ENCODE measurements at regions not wholly inside any gene's neighbourhood (a gene's known extent, or its start where the extent isn't known, plus 50 kb on each side); places are given as distances from the start of the nearest gene placed in this dataset.
A peak's percentile ranks its signal among the peaks of the same experiment; 100 is the strongest.

GRCh38 chr12:19988001-19988400, 380.3 kb upstream of the PDE3A start (continued):
- TF ChIP-seq REST (IDR thresholded peaks at IDR 0.05) (no peak), JUND (IDR thresholded peaks at IDR 0.05) (no peak), TAF1 (conservative IDR thresholded peaks at IDR 0.05) (no peak), HNF4G (IDR thresholded peaks at IDR 0.05) (no peak), FOXA1 (IDR thresholded peaks at IDR 0.05) (no peak), RAD21 (IDR thresholded peaks at IDR 0.05) (no peak), MAX (IDR thresholded peaks at IDR 0.05) (no peak), EGR1 (IDR thresholded peaks at IDR 0.05; ENCODE audit: low read depth in 2 of 2) (no peak), HNF4A (conservative IDR thresholded peaks at IDR 0.05) (no peak), CTCF (IDR thresholded peaks at IDR 0.05; ENCODE audit: low read depth, low read length, missing input control) (no peak)

DNA sequence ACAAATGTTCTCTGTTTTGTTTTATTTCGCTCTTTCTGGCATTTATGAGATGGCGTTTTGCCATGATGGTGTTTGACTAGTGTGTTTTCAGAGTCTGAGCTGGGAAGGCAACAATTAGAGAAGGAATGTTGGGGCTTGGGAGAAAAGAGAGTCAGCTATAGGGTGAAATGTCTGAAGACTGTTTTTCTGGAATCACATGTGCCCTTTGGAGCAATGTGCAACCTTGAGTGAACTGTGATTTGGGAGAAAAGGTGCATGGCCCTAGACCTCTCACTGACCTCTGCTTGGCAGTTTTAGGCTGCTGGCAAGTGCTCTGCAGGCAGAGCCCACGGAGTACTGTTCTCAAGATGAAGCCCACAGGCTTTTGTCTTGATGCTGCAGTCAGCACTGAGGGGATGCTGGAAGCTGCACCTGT, 379.9 kb upstream of the PDE3A start:
- WGBS: 18% methylated on average over 3 of the region's 3 CpGs
- no peak for DNase-seq (ENCODE audit: low spot score)
- no peaks in the 10 kb centered on the region for H3K27me3 ChIP-seq (ENCODE audit: control insufficient read depth in 4 of 4, insufficient read depth in 4 of 4, low read length in 3 of 4)
- no peak overlapping the region for H3K4me3 ChIP-seq (ENCODE audit: low read depth in 1 of 3, low read length in 3 of 3)
- H3K9ac ChIP-seq (ENCODE audit: low read depth in 1 of 2, low read length in 2 of 2): no peak overlapping the region
- peak overlapping the region in 1 of 2 donors; percentile 56 for H3K27ac ChIP-seq (ENCODE audit: low read depth in 1 of 2, low read length in 2 of 2)
- TF ChIP-seq TAF1 (conservative IDR thresholded peaks at IDR 0.05) (no peak), ATF3 (IDR thresholded peaks at IDR 0.05) (no peak), FOXA1 (IDR thresholded peaks at IDR 0.05) (no peak), HNF4G (IDR thresholded peaks at IDR 0.05) (peak; percentile 13), RAD21 (IDR thresholded peaks at IDR 0.05) (peak in 1 of 2 donors; percentile 2), NR2F2 (IDR thresholded peaks at IDR 0.05) (peak; percentile 76), RXRA (IDR thresholded peaks at IDR 0.05) (peak; percentile 89 to 92), EGR1 (IDR thresholded peaks at IDR 0.05; ENCODE audit: low read depth in 2 of 2) (no peak), HNF4A (conservative IDR thresholded peaks at IDR 0.05) (peak; percentile 70 to 73), GABPA (IDR thresholded peaks at IDR 0.05 in 1 of 2, conservative IDR thresholded peaks at IDR 0.05 in 1 of 2) (no peak), CTCF (IDR thresholded peaks at IDR 0.05; ENCODE audit: low read depth, low read length, missing input control) (no peak), REST (IDR thresholded peaks at IDR 0.05) (no peak), SP1 (IDR thresholded peaks at IDR 0.05) (peak; percentile 37), FOXA2 (IDR thresholded peaks at IDR 0.05) (no peak)
- H3K9me3 ChIP-seq (ENCODE audit: control insufficient read depth in 4 of 4, low read length in 3 of 4): no peaks in the 10 kb centered on the region
- peaks cover 3 to 10% (median 9%) of the 10 kb centered on the region in 4 donors for H3K4me1 ChIP-seq (ENCODE audit: control insufficient read depth in 4 of 4, insufficient read depth in 4 of 4, low read length in 3 of 4)
- H3K36me3 ChIP-seq (ENCODE audit: control insufficient read depth in 4 of 4, insufficient read depth in 3 of 4, low read depth in 1 of 4, low read length in 3 of 4): no peaks in the 10 kb centered on the region
